Activated B cell treated with CpG ODN at 0.5 μM for 24 hours (primary cell): ENCODE measurements at regions not wholly inside any gene's neighbourhood (a gene's known extent, or its start where the extent isn't known, plus 50 kb on each side); places are given as distances from the start of the nearest gene placed in this dataset.

ENCODE experiments used
- ATAC-seq: fragments of 200-7000 bp; cut with Tn5 transposase; one replicate; pipeline ENCODE4 v1.10.0; 2021; ENCODE audit warnings: low read depth, mild to moderate bottlenecking, moderate library complexity
- CTCF ChIA-PET: fragments of 350-600 bp; sonication (Branson Sonifier 250); formaldehyde crosslinking; loops from one replicate; lab custom pipeline; 2021; ENCODE audit warnings: antibody characterized with exemption; lab: Charles Lee
- POLR2A ChIA-PET: fragments of 350-600 bp; sonication (Branson Sonifier 250); formaldehyde crosslinking; loops from one replicate; lab custom pipeline; 2021; ENCODE audit warnings: antibody characterized with exemption; lab: Charles Lee
- DNase-seq: peaks from one replicate; pipeline ENCODE4 v3.0.0; 2022
- H3K27ac Mint-ChIP-seq: one replicate; pipeline ENCODE4 v1.8.0; 2020; ENCODE audit warnings: mixed read lengths
- H3K27me3 Mint-ChIP-seq: one replicate; pipeline ENCODE4 v1.8.0; 2021; ENCODE audit warnings: mixed read lengths
- H3K36me3 Mint-ChIP-seq: one replicate; pipeline ENCODE4 v1.8.0; 2021; ENCODE audit warnings: low read depth, mixed read lengths
- H3K4me1 Mint-ChIP-seq: one replicate; pipeline ENCODE4 v1.8.0; 2021; ENCODE audit warnings: mixed read lengths
- H3K4me3 Mint-ChIP-seq: one replicate; pipeline ENCODE4 v1.8.0; 2020; ENCODE audit warnings: mild to moderate bottlenecking, mixed read lengths
- H3K9me3 Mint-ChIP-seq: one replicate; pipeline ENCODE4 v1.8.0; 2020; ENCODE audit warnings: mixed read lengths
- intact Hi-C: fragments of 100-400 bp; cut with micrococcal nuclease; formaldehyde crosslinking; loops from one replicate; pipeline ENCODE4 v1.15.1; 2024
- TF ChIP-seq, protein P1 (sequence below): fragments of 200-600 bp; IDR thresholded peaks from one replicate; pipeline ENCODE4 v1.8.0; 2022; ENCODE audit warnings: antibody characterized with exemption, mild to moderate bottlenecking

- DNase-seq (no peak), ATAC-seq (no peak)
- H3K27me3 Mint-ChIP-seq, result no peaks in the 10 kb centered on the region
- TF ChIP-seq, protein P1, sequence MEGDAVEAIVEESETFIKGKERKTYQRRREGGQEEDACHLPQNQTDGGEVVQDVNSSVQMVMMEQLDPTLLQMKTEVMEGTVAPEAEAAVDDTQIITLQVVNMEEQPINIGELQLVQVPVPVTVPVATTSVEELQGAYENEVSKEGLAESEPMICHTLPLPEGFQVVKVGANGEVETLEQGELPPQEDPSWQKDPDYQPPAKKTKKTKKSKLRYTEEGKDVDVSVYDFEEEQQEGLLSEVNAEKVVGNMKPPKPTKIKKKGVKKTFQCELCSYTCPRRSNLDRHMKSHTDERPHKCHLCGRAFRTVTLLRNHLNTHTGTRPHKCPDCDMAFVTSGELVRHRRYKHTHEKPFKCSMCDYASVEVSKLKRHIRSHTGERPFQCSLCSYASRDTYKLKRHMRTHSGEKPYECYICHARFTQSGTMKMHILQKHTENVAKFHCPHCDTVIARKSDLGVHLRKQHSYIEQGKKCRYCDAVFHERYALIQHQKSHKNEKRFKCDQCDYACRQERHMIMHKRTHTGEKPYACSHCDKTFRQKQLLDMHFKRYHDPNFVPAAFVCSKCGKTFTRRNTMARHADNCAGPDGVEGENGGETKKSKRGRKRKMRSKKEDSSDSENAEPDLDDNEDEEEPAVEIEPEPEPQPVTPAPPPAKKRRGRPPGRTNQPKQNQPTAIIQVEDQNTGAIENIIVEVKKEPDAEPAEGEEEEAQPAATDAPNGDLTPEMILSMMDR, result no peak
- CTCF ChIA-PET, result no interaction called here
- no peak overlapping the region for H3K27ac Mint-ChIP-seq
- no peak overlapping the region for H3K4me3 Mint-ChIP-seq
- POLR2A ChIA-PET, result no interaction called here
- H3K4me1 Mint-ChIP-seq, result no peaks in the 10 kb centered on the region
- intact Hi-C loops, result no loop called here
- no peaks in the 10 kb centered on the region for H3K36me3 Mint-ChIP-seq
- no peaks in the 10 kb centered on the region for H3K9me3 Mint-ChIP-seq
Observed at GRCh38 chr7:113298501-113298900, 180.1 kb upstream of the SMIM30 start.

DNA sequence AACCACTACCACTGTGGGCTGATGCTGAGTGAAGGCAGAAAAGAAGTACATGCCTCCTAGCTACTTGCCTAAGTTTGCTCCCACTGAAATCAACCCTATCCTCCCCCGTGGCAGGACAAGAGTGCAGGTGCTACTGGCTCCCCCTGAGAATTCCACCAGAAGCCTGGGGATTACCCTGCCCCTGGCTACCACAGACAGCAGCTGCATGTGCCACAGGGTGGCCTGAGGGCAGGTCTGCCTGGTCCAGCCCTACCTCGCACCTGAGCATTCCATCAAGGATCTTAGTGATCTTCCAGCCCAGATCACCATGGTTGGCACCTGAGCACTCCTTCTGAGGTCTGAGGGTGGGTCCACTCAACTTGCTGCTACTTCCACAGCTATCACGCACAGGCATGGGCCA is 176.4 kb upstream of the SMIM30 start:
- H3K9me3 Mint-ChIP-seq, result no peaks in the 10 kb centered on the region
- no peaks in the 10 kb centered on the region for H3K27me3 Mint-ChIP-seq
- POLR2A ChIA-PET, result no interaction called here
- intact Hi-C loops, result no loop called here
- H3K4me3 Mint-ChIP-seq, result no peak overlapping the region
- ATAC-seq (no peak), DNase-seq (no peak)
- H3K27ac Mint-ChIP-seq, result no peak overlapping the region
- CTCF ChIA-PET, result no interaction called here
- H3K4me1 Mint-ChIP-seq, result no peaks in the 10 kb centered on the region
- no peaks in the 10 kb centered on the region for H3K36me3 Mint-ChIP-seq
- TF ChIP-seq, protein P1, result no peak

DNA sequence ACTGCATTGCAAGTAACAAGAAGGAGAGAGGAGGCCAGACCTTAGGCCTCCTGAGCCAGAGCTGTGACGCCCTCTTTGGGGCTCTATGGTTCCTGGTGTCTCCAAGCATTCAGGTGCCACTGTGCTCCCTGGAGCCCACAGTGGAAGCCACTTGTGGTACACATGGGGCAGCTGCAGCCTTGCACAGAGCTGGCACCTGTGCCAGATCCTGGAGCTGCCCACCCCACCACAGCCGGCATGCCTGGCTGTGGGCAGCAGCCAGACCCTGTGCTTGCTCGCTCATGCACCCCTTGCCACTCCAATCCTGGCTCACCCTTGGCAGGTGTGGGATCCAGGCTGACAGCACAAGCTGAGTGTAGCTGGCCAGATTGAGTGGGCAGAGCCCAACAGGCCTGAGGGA is 173.8 kb upstream of the SMIM30 start:
- DNase-seq (no peak), ATAC-seq (no peak)
- ChIA-PET CTCF (no interaction called here), POLR2A (no interaction called here)
- no peaks in the 10 kb centered on the region for H3K27me3 Mint-ChIP-seq
- TF ChIP-seq, protein P1, result no peak
- no peak overlapping the region for H3K4me3 Mint-ChIP-seq
- H3K36me3 Mint-ChIP-seq, result no peaks in the 10 kb centered on the region
- no peaks in the 10 kb centered on the region for H3K4me1 Mint-ChIP-seq
- no peaks in the 10 kb centered on the region for H3K9me3 Mint-ChIP-seq
- intact Hi-C loops, result no loop called here
- H3K27ac Mint-ChIP-seq, result no peak overlapping the region

DNA sequence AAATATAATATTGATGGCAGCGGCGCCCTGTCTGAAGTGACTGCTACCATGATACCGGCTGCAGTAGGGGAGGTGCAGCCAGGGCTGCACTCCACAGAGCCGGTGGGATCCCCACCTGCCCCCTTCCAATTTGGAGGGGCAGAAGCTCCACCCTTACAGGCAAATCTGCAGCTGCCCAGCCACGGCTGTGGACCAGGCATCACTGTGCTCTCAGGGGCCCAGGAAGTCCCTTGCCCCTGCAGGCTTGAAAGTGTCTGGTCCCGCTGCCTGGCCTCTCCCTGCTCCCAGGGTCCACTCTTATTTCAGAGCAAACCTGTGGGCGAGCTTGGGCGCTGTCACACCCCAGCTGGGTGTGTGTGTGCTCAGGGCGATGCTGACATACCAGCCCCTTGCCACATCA is 172.7 kb upstream of the SMIM30 start:
- no peak overlapping the region for H3K4me3 Mint-ChIP-seq
- intact Hi-C loops, result no loop called here
- H3K36me3 Mint-ChIP-seq, result no peaks in the 10 kb centered on the region
- TF ChIP-seq, protein P1, result no peak
- no peaks in the 10 kb centered on the region for H3K9me3 Mint-ChIP-seq
- no peak for ATAC-seq
- ChIA-PET CTCF (no interaction called here), POLR2A (no interaction called here)
- no peak for DNase-seq
- no peaks in the 10 kb centered on the region for H3K27me3 Mint-ChIP-seq
- no peaks in the 10 kb centered on the region for H3K4me1 Mint-ChIP-seq
- H3K27ac Mint-ChIP-seq, result no peak overlapping the region

DNA sequence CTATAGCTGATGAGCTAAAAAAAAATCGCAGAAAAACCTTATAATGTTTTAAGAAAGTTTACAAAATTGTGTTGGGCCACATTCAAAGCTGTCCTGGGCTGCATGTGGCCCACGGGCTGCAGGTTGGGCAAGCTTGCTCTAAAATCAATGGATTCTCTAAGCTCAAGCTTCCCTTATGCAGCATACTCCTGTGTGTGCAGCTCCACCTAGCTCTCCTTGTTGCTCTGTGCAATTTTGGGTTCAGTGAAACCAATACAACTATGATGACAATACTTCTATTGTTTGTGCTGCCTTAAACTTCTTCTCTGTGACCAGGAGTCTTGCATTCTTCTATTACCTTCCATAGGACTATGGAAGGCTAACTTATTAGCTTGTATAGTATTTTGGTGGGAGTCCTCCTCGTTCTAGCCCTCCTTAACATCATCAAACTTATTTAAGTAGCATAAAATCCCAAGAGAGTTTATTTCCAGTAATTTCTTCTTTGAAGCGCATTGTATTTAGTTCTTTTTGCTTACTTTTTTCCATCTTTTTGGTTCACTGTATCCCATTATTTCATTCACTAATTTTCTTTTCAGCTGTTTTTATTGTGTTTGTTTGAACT is 170.9 kb upstream of the SMIM30 start:
- intact Hi-C loops, result loop anchor here (1.0 kb wide), 1 partner anchor 739 kb away; no protein-coding TSS in a partner anchor
- ChIA-PET CTCF (no interaction called here), POLR2A (no interaction called here)
- Mint-ChIP-seq H3K27me3 (no peaks in the 10 kb centered on the region), H3K36me3 (no peaks in the 10 kb centered on the region), H3K9me3 (no peaks in the 10 kb centered on the region), H3K4me1 (no peaks in the 10 kb centered on the region), H3K4me3 (no peak overlapping the region), H3K27ac (no peak overlapping the region)
- DNase-seq (no peak), ATAC-seq (no peak)
- TF ChIP-seq, protein P1, result no peak
